ENCODE measurements at regions not wholly inside any gene's neighbourhood (a gene's known extent, or its start where the extent isn't known, plus 50 kb on each side); places are given as distances from the start of the nearest gene placed in this dataset.
A peak's percentile ranks its signal among the peaks of the same experiment; 100 is the strongest.

- no peaks in the 10 kb centered on the region for H3K36me3 ChIP-seq (replicated peaks in 1 of 2; ENCODE audit: control insufficient read depth in 1 of 2, insufficient read depth in 2 of 2, low read length in 2 of 2)
- no peaks in the 10 kb centered on the region for H3K79me2 ChIP-seq (ENCODE audit: insufficient read depth, low read length)
- no peak for FAIRE-seq
- no peak for ATAC-seq
- no peak overlapping the region for H2AFZ ChIP-seq (ENCODE audit: low read length)
- no peak overlapping the region for H3K27ac ChIP-seq (ENCODE audit: extremely low read length, insufficient read depth, low read length)
- in situ Hi-C loops (cut with HindIII; ENCODE audit: extremely low pct_ligation_motif_present, low pct_unique_long_range_greater_than_20kb) (no loop called here), intact Hi-C loops (cut with micrococcal nuclease; ENCODE audit: unreplicated experiment) (no loop called here)
- H3K4me3 ChIP-seq (replicated peaks in 1 of 3; ENCODE audit: insufficient read depth in 1 of 3, low read depth in 2 of 3, low read length in 3 of 3), result no peak overlapping the region
- ChIA-PET CTCF (ENCODE audit: low intra/inter-chr PET ratio, low total read pairs) (no interaction called here), POLR2A (no interaction called here)
- H3K9ac ChIP-seq (ENCODE audit: insufficient read depth, low read depth, low read length), result no peak overlapping the region
- H4K20me1 ChIP-seq (ENCODE audit: insufficient read depth, low read length), result no peaks in the 10 kb centered on the region
- H3K4me1 ChIP-seq (ENCODE audit: insufficient read depth, low read length), result peaks cover 81% of the 10 kb centered on the region
- 0 out of 2 replicates have a peak, but pooled peaks have one; percentile 47 for TF ChIP-seq ZBTB38 (CRISPR knock-in tag; IDR thresholded peaks at IDR 0.05)
- TF ChIP-seq ZNF558 (CRISPR knock-in tag; IDR thresholded peaks at IDR 0.05; ENCODE audit: borderline replicate concordance), result no peak
- no peak for TF ChIP-seq HMGXB4 (CRISPR knock-in tag; IDR thresholded peaks at IDR 0.05; ENCODE audit: borderline replicate concordance in 1 of 2, low read depth in 1 of 2)
- no peak for TF ChIP-seq PHF21A (CRISPR knock-in tag; IDR thresholded peaks at IDR 0.05)
- no peak for TF ChIP-seq ZNF549 (CRISPR knock-in tag; IDR thresholded peaks at IDR 0.05)
- no peak for TF ChIP-seq HOXA9 (CRISPR knock-in tag; IDR thresholded peaks at IDR 0.05; ENCODE audit: borderline replicate concordance)
- no peaks in the 10 kb centered on the region for H3K27me3 ChIP-seq (ENCODE audit: control insufficient read depth in 1 of 2, insufficient read depth in 2 of 2, low read length in 2 of 2)
- DNase-seq (ENCODE audit: low spot score), result no peak
- 86% methylated on average over 2 of the region's 2 CpGs for WGBS (ENCODE audit: low lambda C conversion rate)
- no peak overlapping the region for H3K4me2 ChIP-seq (ENCODE audit: low read depth, low read length)
- no TSS peak for BruUV-seq (replicated peaks)
- H3K9me3 ChIP-seq (ENCODE audit: low read length), result no peaks in the 10 kb centered on the region
Measured at GRCh38 chr1:229127301-229127700, 143.6 kb upstream of the RAB4A start.

- WGBS (ENCODE audit: low lambda C conversion rate), result 97% methylated on average over 7 of the region's 7 CpGs
- TF ChIP-seq AHDC1 (CRISPR knock-in tag; IDR thresholded peaks at IDR 0.05; ENCODE audit: borderline replicate concordance) (no peak), ZNF724P (CRISPR knock-in tag; IDR thresholded peaks at IDR 0.05; ENCODE audit: borderline replicate concordance) (no peak), FOXO4 (CRISPR knock-in tag; conservative IDR thresholded peaks at IDR 0.05) (no peak)
- ChIA-PET POLR2A (interaction anchor here (0.7 kb wide), 2 partner anchors 8 to 99 kb away, joined by 3 read pairs; no protein-coding TSS in a partner anchor), CTCF (ENCODE audit: low intra/inter-chr PET ratio, low total read pairs) (no interaction called here)
- H4K20me1 ChIP-seq (ENCODE audit: insufficient read depth, low read length), result no peaks in the 10 kb centered on the region
- no peak overlapping the region for H3K9ac ChIP-seq (ENCODE audit: insufficient read depth, low read depth, low read length)
- H3K27me3 ChIP-seq (ENCODE audit: control insufficient read depth in 1 of 2, insufficient read depth in 2 of 2, low read length in 2 of 2), result no peaks in the 10 kb centered on the region
- no peak for DNase-seq (ENCODE audit: low spot score)
- ATAC-seq, result no peak
- H3K4me2 ChIP-seq (ENCODE audit: low read depth, low read length), result no peak overlapping the region
- H3K4me3 ChIP-seq (replicated peaks in 1 of 3; ENCODE audit: insufficient read depth in 1 of 3, low read depth in 2 of 3, low read length in 3 of 3), result no peak overlapping the region
- peaks cover 89% of the 10 kb centered on the region for H3K4me1 ChIP-seq (ENCODE audit: insufficient read depth, low read length)
- FAIRE-seq, result no peak
- no peaks in the 10 kb centered on the region for H3K9me3 ChIP-seq (ENCODE audit: low read length)
- no peak overlapping the region for H3K27ac ChIP-seq (ENCODE audit: extremely low read length, insufficient read depth, low read length)
- no peak overlapping the region for H2AFZ ChIP-seq (ENCODE audit: low read length)
- in situ Hi-C loops (cut with HindIII; ENCODE audit: extremely low pct_ligation_motif_present, low pct_unique_long_range_greater_than_20kb), result no loop called here
- H3K79me2 ChIP-seq (ENCODE audit: insufficient read depth, low read length), result no peaks in the 10 kb centered on the region
- H3K36me3 ChIP-seq (replicated peaks in 1 of 2; ENCODE audit: control insufficient read depth in 1 of 2, insufficient read depth in 2 of 2, low read length in 2 of 2), result no peaks in the 10 kb centered on the region
- intact Hi-C loops (cut with micrococcal nuclease; ENCODE audit: unreplicated experiment), result no loop called here
- no TSS peak for BruUV-seq (replicated peaks)
Measured at GRCh38 chr1:229128066-229128608, 142.8 kb upstream of the RAB4A start.

Measured in HepG2 (cell line).